Endothelial cell of umbilical vein (primary cell): ENCODE measurements at regions not wholly inside any gene's neighbourhood (a gene's known extent, or its start where the extent isn't known, plus 50 kb on each side); places are given as distances from the start of the nearest gene placed in this dataset.

Experiments used
- BruUV-seq: library from RNA; stranded (reverse); fragments of 400-500 nt; replicated peaks from 2 replicates; lab custom pipeline; 2021; lab: Mats Ljungman, UMichigan
- CTCF ChIA-PET: fragments of 300-600, 350-600 bp; sonication (Branson Sonifier 250); formaldehyde crosslinking; loops from one replicate; lab custom pipeline; 2021; ENCODE audit warnings: antibody characterized with exemption, inconsistent platforms; lab: Charles Lee
- POLR2A ChIA-PET: fragments of 300-600, 350-600 bp; sonication (Branson Sonifier 250); formaldehyde crosslinking; loops from one replicate; lab custom pipeline; 2021; ENCODE audit warnings: antibody characterized with exemption, inconsistent platforms; lab: Charles Lee
- DNase-seq: peaks from one replicate; pipeline ENCODE4 v3.0.0-alpha.2; 2011; ENCODE audit warnings: low read depth, low spot score
- FAIRE-seq: peaks from 2 replicates; lab custom pipeline; 2011; peaks lifted over from hg19 to GRCh38; lab: Jason Lieb, UNC
- H2AFZ ChIP-seq: 2 replicates; pipeline ENCODE4 v1.6.0; 2012; ENCODE audit warnings: low read depth, low read length, control low read depth, inconsistent platforms
- H3K27ac ChIP-seq: 2 replicates; pipeline ENCODE4 v1.5.1; 2011; ENCODE audit warnings: low read depth, mild to moderate bottlenecking, control low read depth, low read length, moderate library complexity; ENCODE audit not compliant: insufficient read depth
- H3K27me3 ChIP-seq, 2 experiments: 2 replicates each; pipeline versions ENCODE4 v1.6.0 to v1.6.1; 2011; ENCODE audit warnings: low read length in 2 of 2, mixed read lengths in 1 of 2; ENCODE audit not compliant: control insufficient read depth in 2 of 2, insufficient read depth in 2 of 2
- H3K36me3 ChIP-seq, 2 experiments: 2 replicates in 1 of 2; 3 replicates in 1 of 2; pipeline ENCODE4 v1.5.1; 2011; ENCODE audit warnings: low read length in 2 of 2, mild to moderate bottlenecking in 1 of 2, moderate library complexity in 1 of 2; ENCODE audit not compliant: control insufficient read depth in 2 of 2, insufficient read depth in 2 of 2; ENCODE audit errors: extremely low read depth in 1 of 2
- H3K4me1 ChIP-seq: 3 replicates; pipeline ENCODE4 v1.5.1; 2011; ENCODE audit warnings: mild to moderate bottlenecking, low read length; ENCODE audit not compliant: control insufficient read depth, insufficient read depth; ENCODE audit errors: extremely low read depth
- H3K4me2 ChIP-seq: 2 replicates; pipeline ENCODE4 v1.6.1; 2011; ENCODE audit warnings: low read length, control low read depth, mixed read lengths; ENCODE audit not compliant: insufficient read depth
- H3K4me3 ChIP-seq, 3 experiments: fragments of 200-600 bp in 1 of 3; sonication (generic), shearing (Covaris generic) in 1 of 3; replicated peaks in 1 of 3; 2 replicates each; pipeline ENCODE4 v1.5.1; 2011 to 2016; ENCODE audit warnings: control low read depth in 3 of 3, low read length in 3 of 3, mild to moderate bottlenecking in 2 of 3, inconsistent platforms in 1 of 3, low read depth in 1 of 3, moderate library complexity in 1 of 3; ENCODE audit not compliant: insufficient read depth in 1 of 3
- H3K79me2 ChIP-seq: 2 replicates; pipeline ENCODE4 v1.6.0; 2012; ENCODE audit warnings: low read length, inconsistent platforms; ENCODE audit not compliant: control insufficient read depth, insufficient read depth
- H3K9ac ChIP-seq: replicated peaks from 2 replicates; pipeline ENCODE3; 2011; ENCODE audit warnings: low read length, control low read depth; ENCODE audit not compliant: insufficient read depth; ENCODE audit errors: extremely low read depth
- H3K9me1 ChIP-seq: replicated peaks from 3 replicates; pipeline ENCODE4 v1.6.0; 2011; ENCODE audit warnings: mild to moderate bottlenecking, low read length; ENCODE audit not compliant: control insufficient read depth, insufficient read depth; ENCODE audit errors: extremely low read depth
- H3K9me3 ChIP-seq: replicated peaks from 2 replicates; pipeline ENCODE4 v1.5.1; 2012; ENCODE audit warnings: low read length, inconsistent platforms; ENCODE audit not compliant: control insufficient read depth, insufficient read depth
- H4K20me1 ChIP-seq: replicated peaks from 2 replicates; pipeline ENCODE3; 2011; ENCODE audit warnings: mild to moderate bottlenecking, low read length; ENCODE audit not compliant: control insufficient read depth, insufficient read depth; ENCODE audit errors: extremely low read depth
- EZH2 ChIP-seq: IDR thresholded peaks from 2 replicates; pipeline ENCODE4 v1.6.1; 2012; ENCODE audit warnings: borderline replicate concordance, low read depth, mild to moderate bottlenecking, moderate library complexity, low read length, inconsistent platforms; ENCODE audit not compliant: severe bottlenecking
- FOS ChIP-seq: IDR thresholded peaks from 2 replicates; pipeline ENCODE4 v1.6.1; 2011; ENCODE audit warnings: mild to moderate bottlenecking, low read length, moderate library complexity, borderline replicate concordance; ENCODE audit not compliant: insufficient read depth
- GATA2 ChIP-seq: IDR thresholded peaks from 2 replicates; pipeline ENCODE4 v1.7.0; 2011; ENCODE audit warnings: low read depth, mild to moderate bottlenecking, moderate library complexity, mixed read lengths, low read length; ENCODE audit not compliant: insufficient read length, insufficient read depth
- JUN ChIP-seq: IDR thresholded peaks from 2 replicates; pipeline ENCODE4 v1.6.1; 2011; ENCODE audit warnings: borderline replicate concordance, low read depth; ENCODE audit not compliant: insufficient read length, insufficient read depth
- MYC ChIP-seq: IDR thresholded peaks from one replicate; pipeline ENCODE4 v1.6.1; 2011; ENCODE audit warnings: mild to moderate bottlenecking, low read depth, low read length
- POLR2A ChIP-seq: IDR thresholded peaks from 2 replicates; pipeline ENCODE4 v1.6.1; 2012; ENCODE audit warnings: low read depth, mild to moderate bottlenecking, control low read depth, low read length
- POLR2AphosphoS5 ChIP-seq: IDR thresholded peaks from 2 replicates; pipeline ENCODE4 v1.6.1; 2012; ENCODE audit warnings: low read depth, mild to moderate bottlenecking, control low read depth, low read length, moderate library complexity; ENCODE audit not compliant: insufficient read depth
- dilution Hi-C: fragments of 300-500 bp; cut with MboI; formaldehyde crosslinking; loops from one replicate; pipeline ENCODE4 v1.15.0; 2019; ENCODE audit warnings: low sequenced_read_pairs; ENCODE audit not compliant: extremely low pct_ligation_motif_present
- intact Hi-C: fragments of 100-400 bp; cut with micrococcal nuclease; formaldehyde crosslinking; loops from one replicate; pipeline ENCODE4 v1.10.0; 2022
- TF ChIP-seq, protein P1 (sequence below), 2 donors: IDR thresholded peaks; 1 replicate in 1 of 2; 2 replicates in 1 of 2; pipeline ENCODE4 v1.5.1; 2011; ENCODE audit warnings: low read length in 2 of 2, mild to moderate bottlenecking in 2 of 2, moderate library complexity in 2 of 2, control low read depth in 1 of 2, inconsistent platforms in 1 of 2, low read depth in 1 of 2; ENCODE audit not compliant: insufficient read depth in 1 of 2; ENCODE audit errors: extremely low read depth in 1 of 2
- TF ChIP-seq, protein P2 (sequence below): IDR thresholded peaks from 2 replicates; pipeline ENCODE4 v1.6.1; 2011; ENCODE audit not compliant: insufficient read depth, insufficient read length

DNA sequence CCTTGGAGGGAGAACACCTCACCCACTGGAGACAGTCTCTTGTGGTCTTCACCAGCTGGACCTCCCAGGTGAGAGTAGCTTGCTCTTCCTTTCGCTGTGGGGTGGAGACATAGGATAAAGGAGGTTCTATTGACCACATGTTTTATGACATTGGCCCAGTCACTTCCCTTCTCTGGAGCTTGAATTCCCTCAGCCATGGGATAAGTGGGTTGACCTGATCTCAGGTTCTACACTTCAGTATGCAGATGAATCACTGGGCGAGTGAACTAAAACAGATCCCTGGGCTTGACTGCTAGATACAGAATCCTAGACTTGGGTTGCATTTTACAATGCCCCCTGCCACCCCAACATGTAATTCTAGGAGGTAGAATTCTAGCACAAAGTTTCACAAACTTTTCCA is 54.8 kb upstream of the PRSS23 start:
- no peak overlapping the region for H3K9ac ChIP-seq
- H3K9me3 ChIP-seq = no peaks in the 10 kb centered on the region
- H3K4me3 ChIP-seq = no peak overlapping the region
- CTCF ChIA-PET = no interaction called here
- H3K4me2 ChIP-seq = no peak overlapping the region
- no peaks in the 10 kb centered on the region for H3K36me3 ChIP-seq
- peaks cover 35% of the 10 kb centered on the region for H3K4me1 ChIP-seq
- DNase-seq (no peak), FAIRE-seq (no peak)
- intact Hi-C loops (no loop called here), dilution Hi-C loops (no loop called here)
- H3K27ac ChIP-seq = no peak overlapping the region
- H4K20me1 ChIP-seq = no peaks in the 10 kb centered on the region
- H3K79me2 ChIP-seq = no peaks in the 10 kb centered on the region
- no peak for TF ChIP-seq JUN
- TF ChIP-seq FOS = no peak
- TF ChIP-seq, protein P1, sequence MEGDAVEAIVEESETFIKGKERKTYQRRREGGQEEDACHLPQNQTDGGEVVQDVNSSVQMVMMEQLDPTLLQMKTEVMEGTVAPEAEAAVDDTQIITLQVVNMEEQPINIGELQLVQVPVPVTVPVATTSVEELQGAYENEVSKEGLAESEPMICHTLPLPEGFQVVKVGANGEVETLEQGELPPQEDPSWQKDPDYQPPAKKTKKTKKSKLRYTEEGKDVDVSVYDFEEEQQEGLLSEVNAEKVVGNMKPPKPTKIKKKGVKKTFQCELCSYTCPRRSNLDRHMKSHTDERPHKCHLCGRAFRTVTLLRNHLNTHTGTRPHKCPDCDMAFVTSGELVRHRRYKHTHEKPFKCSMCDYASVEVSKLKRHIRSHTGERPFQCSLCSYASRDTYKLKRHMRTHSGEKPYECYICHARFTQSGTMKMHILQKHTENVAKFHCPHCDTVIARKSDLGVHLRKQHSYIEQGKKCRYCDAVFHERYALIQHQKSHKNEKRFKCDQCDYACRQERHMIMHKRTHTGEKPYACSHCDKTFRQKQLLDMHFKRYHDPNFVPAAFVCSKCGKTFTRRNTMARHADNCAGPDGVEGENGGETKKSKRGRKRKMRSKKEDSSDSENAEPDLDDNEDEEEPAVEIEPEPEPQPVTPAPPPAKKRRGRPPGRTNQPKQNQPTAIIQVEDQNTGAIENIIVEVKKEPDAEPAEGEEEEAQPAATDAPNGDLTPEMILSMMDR (IDR thresholded peaks at IDR 0.05; ENCODE audit: extremely low read depth in 1 of 2, insufficient read depth in 1 of 2, low read depth in 1 of 2, low read length in 2 of 2) = no peak
- TF ChIP-seq EZH2 = no peak
- no peak for TF ChIP-seq MYC
- no peak for TF ChIP-seq POLR2A
- TF ChIP-seq, protein P2, sequence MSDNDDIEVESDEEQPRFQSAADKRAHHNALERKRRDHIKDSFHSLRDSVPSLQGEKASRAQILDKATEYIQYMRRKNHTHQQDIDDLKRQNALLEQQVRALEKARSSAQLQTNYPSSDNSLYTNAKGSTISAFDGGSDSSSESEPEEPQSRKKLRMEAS = no peak
- no peak for TF ChIP-seq POLR2AphosphoS5
- no peak for TF ChIP-seq GATA2
- no peak overlapping the region for H2AFZ ChIP-seq
- POLR2A ChIA-PET = no interaction called here
- no TSS peak for BruUV-seq
- H3K27me3 ChIP-seq = no peaks in the 10 kb centered on the region
- no peaks in the 10 kb centered on the region for H3K9me1 ChIP-seq
